ENCODE measurements at regions not wholly inside any gene's neighbourhood (a gene's known extent, or its start where the extent isn't known, plus 50 kb on each side); places are given as distances from the start of the nearest gene placed in this dataset.

- no peak overlapping the region for H3K27ac Mint-ChIP-seq
- no peak overlapping the region for H3K4me3 Mint-ChIP-seq
- H3K4me1 Mint-ChIP-seq (ENCODE audit: low read depth), result peaks cover 1% of the 10 kb centered on the region
- no peaks in the 10 kb centered on the region for H3K36me3 Mint-ChIP-seq
- H3K27me3 Mint-ChIP-seq, result peaks cover 9% of the 10 kb centered on the region
- no peaks in the 10 kb centered on the region for H3K9me3 Mint-ChIP-seq (ENCODE audit: low read depth)
These were observed 218.1 kb upstream of the SIX2 start for GRCh38 chr2:45227347-45227746.

- H3K9me3 Mint-ChIP-seq (ENCODE audit: low read depth), result no peaks in the 10 kb centered on the region
- no peak overlapping the region for H3K27ac Mint-ChIP-seq
- peaks cover 16% of the 10 kb centered on the region for H3K27me3 Mint-ChIP-seq
- no peaks in the 10 kb centered on the region for H3K36me3 Mint-ChIP-seq
- H3K4me1 Mint-ChIP-seq (ENCODE audit: low read depth), result peaks cover 1% of the 10 kb centered on the region
- no peak overlapping the region for H3K4me3 Mint-ChIP-seq
These were observed 215.7 kb upstream of the SIX2 start for GRCh38 chr2:45224993-45225380.

GRCh38 chr2:45224321-45224992 lies 215.2 kb upstream of the SIX2 start:
- peaks cover 1% of the 10 kb centered on the region for H3K4me1 Mint-ChIP-seq (ENCODE audit: low read depth)
- H3K9me3 Mint-ChIP-seq (ENCODE audit: low read depth), result no peaks in the 10 kb centered on the region
- H3K36me3 Mint-ChIP-seq, result no peaks in the 10 kb centered on the region
- no peak overlapping the region for H3K27ac Mint-ChIP-seq
- H3K4me3 Mint-ChIP-seq, result no peak overlapping the region
- H3K27me3 Mint-ChIP-seq, result peaks cover 16% of the 10 kb centered on the region

- H3K4me3 Mint-ChIP-seq, result no peak overlapping the region
These were observed 214.3 kb upstream of the SIX2 start for GRCh38 chr2:45223531-45223930.

GRCh38 chr2:45220227-45220626 lies 211.0 kb upstream of the SIX2 start:
- Mint-ChIP-seq H3K27me3 (peaks cover 16% of the 10 kb centered on the region), H3K4me1 (ENCODE audit: low read depth) (peaks cover 1% of the 10 kb centered on the region), H3K4me3 (no peak overlapping the region), H3K9me3 (ENCODE audit: low read depth) (peaks cover 4% of the 10 kb centered on the region), H3K27ac (no peak overlapping the region), H3K36me3 (no peaks in the 10 kb centered on the region)

More at GRCh38 chr2:45223531-45223930, 214.3 kb upstream of the SIX2 start:
- Mint-ChIP-seq H3K4me1 (ENCODE audit: low read depth) (peaks cover 1% of the 10 kb centered on the region), H3K36me3 (no peaks in the 10 kb centered on the region), H3K27ac (no peak overlapping the region), H3K9me3 (ENCODE audit: low read depth) (no peaks in the 10 kb centered on the region), H3K27me3 (peaks cover 16% of the 10 kb centered on the region)

- Mint-ChIP-seq H3K4me1 (ENCODE audit: low read depth) (no peaks in the 10 kb centered on the region), H3K4me3 (no peak overlapping the region), H3K27ac (no peak overlapping the region), H3K9me3 (ENCODE audit: low read depth) (peaks cover 4% of the 10 kb centered on the region), H3K36me3 (no peaks in the 10 kb centered on the region), H3K27me3 (peaks cover 13% of the 10 kb centered on the region)
These were observed 209.7 kb upstream of the SIX2 start for GRCh38 chr2:45218931-45219339.

- Mint-ChIP-seq H3K36me3 (no peaks in the 10 kb centered on the region), H3K27ac (no peak overlapping the region), H3K9me3 (ENCODE audit: low read depth) (peaks cover 4% of the 10 kb centered on the region), H3K27me3 (peaks cover 11% of the 10 kb centered on the region), H3K4me3 (no peak overlapping the region), H3K4me1 (ENCODE audit: low read depth) (no peaks in the 10 kb centered on the region)
These were observed 209.0 kb upstream of the SIX2 start for GRCh38 chr2:45218297-45218696.

- Mint-ChIP-seq H3K4me1 (ENCODE audit: low read depth) (no peaks in the 10 kb centered on the region), H3K9me3 (ENCODE audit: low read depth) (peaks cover 4% of the 10 kb centered on the region), H3K27me3 (peaks cover 5% of the 10 kb centered on the region), H3K27ac (no peak overlapping the region), H3K4me3 (no peak overlapping the region), H3K36me3 (no peaks in the 10 kb centered on the region)
These were observed 206.9 kb upstream of the SIX2 start for GRCh38 chr2:45216118-45216517.

GRCh38 chr2:45214550-45214949 lies 205.3 kb upstream of the SIX2 start:
- Mint-ChIP-seq H3K9me3 (ENCODE audit: low read depth) (peaks cover 4% of the 10 kb centered on the region), H3K4me3 (no peak overlapping the region), H3K27me3 (no peaks in the 10 kb centered on the region), H3K4me1 (ENCODE audit: low read depth) (no peaks in the 10 kb centered on the region), H3K27ac (no peak overlapping the region), H3K36me3 (no peaks in the 10 kb centered on the region)

GRCh38 chr2:45212953-45213635 lies 203.8 kb upstream of the SIX2 start:
- no peak overlapping the region for H3K27ac Mint-ChIP-seq
- no peaks in the 10 kb centered on the region for H3K27me3 Mint-ChIP-seq
- H3K4me3 Mint-ChIP-seq, result no peak overlapping the region
- no peaks in the 10 kb centered on the region for H3K4me1 Mint-ChIP-seq (ENCODE audit: low read depth)
- H3K36me3 Mint-ChIP-seq, result no peaks in the 10 kb centered on the region
- peaks cover 4% of the 10 kb centered on the region for H3K9me3 Mint-ChIP-seq (ENCODE audit: low read depth)

- Mint-ChIP-seq H3K9me3 (ENCODE audit: low read depth) (peaks cover 4% of the 10 kb centered on the region), H3K4me3 (no peak overlapping the region), H3K27ac (no peak overlapping the region), H3K27me3 (peaks cover 1% of the 10 kb centered on the region), H3K36me3 (no peaks in the 10 kb centered on the region), H3K4me1 (ENCODE audit: low read depth) (no peaks in the 10 kb centered on the region)
These were observed 202.4 kb upstream of the SIX2 start for GRCh38 chr2:45211636-45212035.

GRCh38 chr2:45210462-45211195 lies 201.4 kb upstream of the SIX2 start:
- no peaks in the 10 kb centered on the region for H3K9me3 Mint-ChIP-seq (ENCODE audit: low read depth)
- no peak overlapping the region for H3K4me3 Mint-ChIP-seq
- no peak overlapping the region for H3K27ac Mint-ChIP-seq
- H3K36me3 Mint-ChIP-seq, result no peaks in the 10 kb centered on the region
- no peaks in the 10 kb centered on the region for H3K4me1 Mint-ChIP-seq (ENCODE audit: low read depth)
- H3K27me3 Mint-ChIP-seq, result peaks cover 1% of the 10 kb centered on the region

- H3K36me3 Mint-ChIP-seq, result no peaks in the 10 kb centered on the region
- H3K4me3 Mint-ChIP-seq, result no peak overlapping the region
- no peaks in the 10 kb centered on the region for H3K4me1 Mint-ChIP-seq (ENCODE audit: low read depth)
- H3K27me3 Mint-ChIP-seq, result peaks cover 1% of the 10 kb centered on the region
- no peaks in the 10 kb centered on the region for H3K9me3 Mint-ChIP-seq (ENCODE audit: low read depth)
- H3K27ac Mint-ChIP-seq, result no peak overlapping the region
These were observed 200.6 kb upstream of the SIX2 start for GRCh38 chr2:45209875-45210274.

- Mint-ChIP-seq H3K27ac (no peak overlapping the region), H3K4me3 (no peak overlapping the region), H3K9me3 (ENCODE audit: low read depth) (no peaks in the 10 kb centered on the region), H3K27me3 (peaks cover 1% of the 10 kb centered on the region), H3K4me1 (ENCODE audit: low read depth) (no peaks in the 10 kb centered on the region), H3K36me3 (no peaks in the 10 kb centered on the region)
These were observed 200.1 kb upstream of the SIX2 start for GRCh38 chr2:45209302-45209701.

- H3K27ac Mint-ChIP-seq, result no peak overlapping the region
- no peaks in the 10 kb centered on the region for H3K36me3 Mint-ChIP-seq
- H3K4me1 Mint-ChIP-seq (ENCODE audit: low read depth), result no peaks in the 10 kb centered on the region
- H3K27me3 Mint-ChIP-seq, result peaks cover 1% of the 10 kb centered on the region
- no peak overlapping the region for H3K4me3 Mint-ChIP-seq
- H3K9me3 Mint-ChIP-seq (ENCODE audit: low read depth), result peaks cover under 1% of the 10 kb centered on the region
These were observed 197.8 kb upstream of the SIX2 start for GRCh38 chr2:45207101-45207500.
